ENCODE measurements at regions not wholly inside any gene's neighbourhood (a gene's known extent, or its start where the extent isn't known, plus 50 kb on each side); places are given as distances from the start of the nearest gene placed in this dataset.
"Not testable (repeated sequence)": the region's sequence is repeated elsewhere in the genome, so short reads cannot be mapped to it uniquely, and the experiment has no call there.

DNA sequence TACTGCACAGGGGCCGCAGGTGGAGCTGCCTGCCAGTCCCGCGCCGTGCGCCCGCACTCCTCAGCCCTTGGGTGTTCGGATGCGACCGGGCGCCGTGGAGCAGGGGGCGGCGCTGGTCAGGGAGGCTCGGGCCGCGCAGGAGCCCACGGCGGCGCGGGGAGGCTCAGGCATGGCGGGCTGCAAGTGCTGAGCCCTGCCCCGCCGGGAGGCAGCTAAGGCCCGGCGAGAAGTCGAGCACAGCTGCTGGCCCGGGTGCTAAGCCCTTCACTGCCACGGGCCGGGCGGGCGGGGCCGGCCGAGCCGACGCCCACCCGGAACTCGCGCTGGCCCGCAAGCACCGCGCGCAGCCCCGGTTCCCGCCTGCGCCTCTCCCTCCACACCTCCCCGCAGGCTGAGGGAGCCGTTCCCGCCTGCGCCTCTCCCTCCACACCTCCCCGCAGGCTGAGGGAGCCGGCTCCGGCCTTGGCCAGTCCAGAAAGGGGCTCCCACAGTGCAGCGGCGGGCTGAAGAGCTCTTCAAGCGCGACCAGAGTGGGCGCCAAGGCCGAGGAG is 653.7 kb downstream of the NR2F2 start:
- TF ChIP-seq POLR2A, EP300 (IDR thresholded peaks at IDR 0.05): not testable (repeated sequence)
- TF ChIP-seq, protein P1, sequence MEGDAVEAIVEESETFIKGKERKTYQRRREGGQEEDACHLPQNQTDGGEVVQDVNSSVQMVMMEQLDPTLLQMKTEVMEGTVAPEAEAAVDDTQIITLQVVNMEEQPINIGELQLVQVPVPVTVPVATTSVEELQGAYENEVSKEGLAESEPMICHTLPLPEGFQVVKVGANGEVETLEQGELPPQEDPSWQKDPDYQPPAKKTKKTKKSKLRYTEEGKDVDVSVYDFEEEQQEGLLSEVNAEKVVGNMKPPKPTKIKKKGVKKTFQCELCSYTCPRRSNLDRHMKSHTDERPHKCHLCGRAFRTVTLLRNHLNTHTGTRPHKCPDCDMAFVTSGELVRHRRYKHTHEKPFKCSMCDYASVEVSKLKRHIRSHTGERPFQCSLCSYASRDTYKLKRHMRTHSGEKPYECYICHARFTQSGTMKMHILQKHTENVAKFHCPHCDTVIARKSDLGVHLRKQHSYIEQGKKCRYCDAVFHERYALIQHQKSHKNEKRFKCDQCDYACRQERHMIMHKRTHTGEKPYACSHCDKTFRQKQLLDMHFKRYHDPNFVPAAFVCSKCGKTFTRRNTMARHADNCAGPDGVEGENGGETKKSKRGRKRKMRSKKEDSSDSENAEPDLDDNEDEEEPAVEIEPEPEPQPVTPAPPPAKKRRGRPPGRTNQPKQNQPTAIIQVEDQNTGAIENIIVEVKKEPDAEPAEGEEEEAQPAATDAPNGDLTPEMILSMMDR (IDR thresholded peaks at IDR 0.05), result not testable (repeated sequence)

All from tibial nerve (tissue), 4 donors.